ENCODE measurements at regions not wholly inside any gene's neighbourhood (a gene's known extent, or its start where the extent isn't known, plus 50 kb on each side); places are given as distances from the start of the nearest gene placed in this dataset.

DNA sequence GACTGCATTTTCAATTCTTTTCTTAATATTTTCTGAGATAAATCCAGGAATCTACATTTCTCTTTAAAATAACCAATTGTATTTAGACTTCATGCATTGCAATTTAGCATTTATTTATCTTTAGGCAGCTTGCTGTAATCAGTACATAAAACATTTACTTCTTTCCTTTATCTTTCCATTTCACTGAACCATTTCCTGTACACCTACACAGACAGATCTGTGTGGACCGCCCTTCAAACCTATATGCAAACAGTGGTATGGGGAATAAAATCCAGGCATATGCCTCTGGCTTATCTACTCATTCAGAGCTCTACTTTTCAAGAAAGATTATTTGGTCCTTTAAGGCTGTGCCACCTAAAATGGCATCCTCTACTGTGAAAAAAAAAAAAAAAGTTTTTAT is 640.0 kb downstream of the MAT2B start:
- no peak for TF ChIP-seq ZNF274 (IDR thresholded peaks at IDR 0.05; ENCODE audit: insufficient read depth, insufficient read length)
- TF ChIP-seq TCF7 (IDR thresholded peaks at IDR 0.05; ENCODE audit: borderline replicate concordance) = no peak

Measured in GM12878 (cell line).